SK-N-SH (cell line): ENCODE measurements at regions not wholly inside any gene's neighbourhood (a gene's known extent, or its start where the extent isn't known, plus 50 kb on each side); places are given as distances from the start of the nearest gene placed in this dataset.

Source experiments
- CTCF ChIA-PET: fragments of 300-600, 350-600 bp; formaldehyde crosslinking; extraction: SDS; loops from one replicate; lab custom pipeline; 2021; lab: Yijun Ruan, JAX
- POLR2A ChIA-PET: fragments of 350-600 bp; sonication (Branson Sonifier 250); formaldehyde crosslinking; extraction: SDS; loops from one replicate; lab custom pipeline; 2020; ENCODE audit warnings: antibody characterized with exemption, inconsistent platforms; lab: Yijun Ruan, JAX
- DNase-seq: peaks from one replicate; pipeline ENCODE4 v3.0.0; 2012
- H2AFZ ChIP-seq: fragments of 200-600 bp; sonication (generic); 2 replicates; pipeline ENCODE4 v1.8.1; 2016; ENCODE audit warnings: antibody characterized with exemption, mild to moderate bottlenecking, low read depth
- H3F3A ChIP-seq: fragments of 200-600 bp; sonication (generic); replicated peaks from 2 replicates; pipeline ENCODE3; 2016; ENCODE audit warnings: antibody characterized with exemption, mild to moderate bottlenecking; ENCODE audit not compliant: insufficient read depth
- H3K27ac ChIP-seq, 2 experiments: fragments of 200-500 bp in 1 of 2; fragments of 200-600 bp in 1 of 2; sonication (Bioruptor generic) in 1 of 2; sonication (generic), shearing (Covaris generic) in 1 of 2; 2 replicates each; pipeline versions ENCODE4 v1.5.1 to v1.6.1; 2014 to 2016; ENCODE audit warnings: low read depth in 2 of 2, inconsistent platforms in 1 of 2, low read length in 1 of 2, mild to moderate bottlenecking in 1 of 2, mixed read lengths in 1 of 2
- H3K27me3 ChIP-seq: fragments of 200-600 bp; sonication (generic), shearing (Covaris generic); 2 replicates; pipeline ENCODE4 v1.6.1; 2016; ENCODE audit warnings: mixed run types; ENCODE audit not compliant: insufficient read depth
- H3K36me3 ChIP-seq, 2 experiments: fragments of 200-500 bp in 1 of 2; fragments of 200-600 bp in 1 of 2; sonication (Bioruptor generic) in 1 of 2; sonication (generic) in 1 of 2; replicated peaks in 1 of 2; 2 replicates each; pipeline versions ENCODE3 to v1.5.1; 2014 to 2016; ENCODE audit warnings: low read length in 1 of 2, mild to moderate bottlenecking in 1 of 2; ENCODE audit not compliant: insufficient read depth in 2 of 2, control insufficient read depth in 1 of 2
- H3K4me1 ChIP-seq, 2 experiments: fragments of 200-500 bp in 1 of 2; fragments of 200-600 bp in 1 of 2; sonication (Bioruptor generic) in 1 of 2; sonication (generic), shearing (Covaris generic) in 1 of 2; 2 replicates each; pipeline versions ENCODE4 v1.5.1 to v1.6.1; 2014 to 2016; ENCODE audit warnings: low read depth in 1 of 2, low read length in 1 of 2, mixed run types in 1 of 2; ENCODE audit not compliant: insufficient read depth in 2 of 2, control insufficient read depth in 1 of 2
- H3K4me2 ChIP-seq: fragments of 200-600 bp; sonication (generic), shearing (Covaris generic); 2 replicates; pipeline ENCODE4 v1.6.1; 2017; ENCODE audit warnings: mixed run types
- H3K4me3 ChIP-seq, 2 experiments: fragments of 200-500 bp in 1 of 2; fragments of 200-600 bp in 1 of 2; sonication (Bioruptor generic) in 1 of 2; sonication (generic), shearing (Covaris generic) in 1 of 2; 2 replicates each; pipeline versions ENCODE4 v1.5.1 to v1.8.1; 2014 to 2016; ENCODE audit warnings: low read depth in 2 of 2, inconsistent platforms in 1 of 2, low read length in 1 of 2, mild to moderate bottlenecking in 1 of 2, mixed read lengths in 1 of 2, moderate library complexity in 1 of 2
- H3K79me2 ChIP-seq: fragments of 200-600 bp; sonication (generic); 2 replicates; pipeline ENCODE4 v1.8.1; 2017; ENCODE audit warnings: mild to moderate bottlenecking; ENCODE audit not compliant: insufficient read depth
- H3K9ac ChIP-seq: fragments of 200-600 bp; sonication (generic); 2 replicates; pipeline ENCODE4 v1.6.1; 2017; ENCODE audit warnings: mixed run types
- H3K9me2 ChIP-seq: fragments of 200-600 bp; sonication (generic); 2 replicates; pipeline ENCODE4 v1.6.1; 2017; ENCODE audit warnings: mixed run types
- H3K9me3 ChIP-seq: fragments of 200-600 bp; sonication (generic); 2 replicates; pipeline ENCODE4 v1.6.1; 2017; ENCODE audit warnings: mixed run types, mild to moderate bottlenecking, moderate library complexity
- H4K20me1 ChIP-seq: fragments of 200-600 bp; sonication (generic); 2 replicates; pipeline ENCODE4 v1.6.1; 2017; ENCODE audit warnings: mild to moderate bottlenecking, mixed run types; ENCODE audit not compliant: insufficient read depth
- CHD2 ChIP-seq: fragments of 150-350 bp; IDR thresholded peaks from 2 replicates; pipeline ENCODE4 v1.6.1; 2018; ENCODE audit warnings: low read length; ENCODE audit not compliant: partially characterized antibody
- EP300 ChIP-seq, 2 experiments: IDR thresholded peaks; 2 replicates each; pipeline versions ENCODE4 v1.4.0 to v1.6.1; 2012; ENCODE audit warnings: borderline replicate concordance in 1 of 2, low read depth in 1 of 2, low read length in 1 of 2
- EZH2phosphoT487 ChIP-seq: fragments of 200-600 bp; sonication (generic); IDR thresholded peaks from 2 replicates; pipeline ENCODE4 v1.6.1; 2017; ENCODE audit warnings: low read depth, mixed run types, mild to moderate bottlenecking, antibody characterized with exemption, moderate library complexity, borderline replicate concordance
- FOXJ3 ChIP-seq: sonication (generic); formaldehyde crosslinking; IDR thresholded peaks from 2 replicates; pipeline ENCODE4 v1.5.1; 2020; ENCODE audit warnings: mild to moderate bottlenecking, missing genetic modification reagents
- FOXM1 ChIP-seq: IDR thresholded peaks from 2 replicates; pipeline ENCODE4 v1.4.0; 2012; ENCODE audit warnings: low read depth, mild to moderate bottlenecking
- GABPA ChIP-seq: IDR thresholded peaks from 2 replicates; pipeline ENCODE4 v1.4.0; 2012; ENCODE audit warnings: low read depth, mild to moderate bottlenecking
- GATA2 ChIP-seq: sonication (generic); formaldehyde crosslinking; IDR thresholded peaks from 2 replicates; pipeline ENCODE4 v1.5.0; 2020; ENCODE audit warnings: mild to moderate bottlenecking, missing genetic modification reagents
- MEF2A ChIP-seq: IDR thresholded peaks from 2 replicates; pipeline ENCODE4 v1.4.0; 2012; ENCODE audit warnings: low read depth, borderline replicate concordance
- MXI1 ChIP-seq: IDR thresholded peaks from 2 replicates; pipeline ENCODE4 v1.6.1; 2012; ENCODE audit warnings: mild to moderate bottlenecking, low read depth, low read length, improper control_type of control experiment
- NFIC ChIP-seq: IDR thresholded peaks from 2 replicates; pipeline ENCODE4 v1.4.0; 2012; ENCODE audit warnings: borderline replicate concordance
- RCOR1 ChIP-seq: fragments of 150-350 bp; IDR thresholded peaks from 2 replicates; pipeline ENCODE4 v1.6.1; 2017; ENCODE audit warnings: antibody characterized with exemption, low read length
- REST ChIP-seq: IDR thresholded peaks from 2 replicates; pipeline ENCODE4 v1.6.1; 2012; ENCODE audit warnings: mild to moderate bottlenecking, low read depth, low read length, moderate library complexity
- RFX5 ChIP-seq: IDR thresholded peaks from 2 replicates; pipeline ENCODE4 v1.6.1; 2012; ENCODE audit warnings: mild to moderate bottlenecking, improper control_type of control experiment, low read length
- TAF1 ChIP-seq: IDR thresholded peaks from 2 replicates; pipeline ENCODE4 v1.6.1; 2012; ENCODE audit warnings: low read depth, mild to moderate bottlenecking, low read length, moderate library complexity, borderline replicate concordance
- TCF12 ChIP-seq: IDR thresholded peaks from 2 replicates; pipeline ENCODE4 v1.4.0; 2012
- TEAD4 ChIP-seq: IDR thresholded peaks from 2 replicates; pipeline ENCODE4 v1.4.0; 2012; ENCODE audit warnings: mild to moderate bottlenecking, borderline replicate concordance; ENCODE audit not compliant: insufficient read depth
- USF2 ChIP-seq: fragments of 150-350 bp; IDR thresholded peaks from 2 replicates; pipeline ENCODE4 v1.6.1; 2017; ENCODE audit warnings: antibody characterized with exemption, low read length, low read depth, borderline replicate concordance
- YY1 ChIP-seq: IDR thresholded peaks from 2 replicates; pipeline ENCODE4 v1.4.0; 2012; ENCODE audit warnings: low read depth, mild to moderate bottlenecking
- WGBS: methylation state at CpG from one replicate; pipeline ENCODE4 v1.1.6; 2017; ENCODE audit warnings: low lambda C conversion rate; 5-methylcytosine and 5-hydroxymethylcytosine counted together
- TF ChIP-seq, protein P1 (sequence below): IDR thresholded peaks from 2 replicates; pipeline ENCODE4; 2012

- H2AFZ ChIP-seq: peak overlapping the region; percentile 79
- TF ChIP-seq CHD2 (no peak), TEAD4 (no peak)
- TF ChIP-seq, protein P1, sequence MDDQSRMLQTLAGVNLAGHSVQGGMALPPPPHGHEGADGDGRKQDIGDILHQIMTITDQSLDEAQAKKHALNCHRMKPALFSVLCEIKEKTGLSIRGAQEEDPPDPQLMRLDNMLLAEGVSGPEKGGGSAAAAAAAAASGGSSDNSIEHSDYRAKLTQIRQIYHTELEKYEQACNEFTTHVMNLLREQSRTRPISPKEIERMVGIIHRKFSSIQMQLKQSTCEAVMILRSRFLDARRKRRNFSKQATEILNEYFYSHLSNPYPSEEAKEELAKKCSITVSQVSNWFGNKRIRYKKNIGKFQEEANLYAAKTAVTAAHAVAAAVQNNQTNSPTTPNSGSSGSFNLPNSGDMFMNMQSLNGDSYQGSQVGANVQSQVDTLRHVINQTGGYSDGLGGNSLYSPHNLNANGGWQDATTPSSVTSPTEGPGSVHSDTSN: peak; percentile 2; the same call in 1 of the 2 replicates
- TF ChIP-seq, all 33 proteins: peak for 1
- H3K4me1 ChIP-seq: peaks cover 8% of the 10 kb centered on the region in 2 experiments; a peak in 2 of 4 replicates
- peak overlapping the region; percentile 62 to 72 for H3K4me3 ChIP-seq
- H3K4me2 ChIP-seq: peak overlapping the region; percentile 88
- H3F3A ChIP-seq: peaks cover 9% of the 10 kb centered on the region
- no peaks in the 10 kb centered on the region for H3K9me2 ChIP-seq
- no peaks in the 10 kb centered on the region for H3K36me3 ChIP-seq
- H3K27me3 ChIP-seq: no peaks in the 10 kb centered on the region
- H3K9me3 ChIP-seq: no peaks in the 10 kb centered on the region
- H3K27ac ChIP-seq: peak overlapping the region; percentile 64 to 77
- H4K20me1 ChIP-seq: no peaks in the 10 kb centered on the region
- H3K9ac ChIP-seq: peak overlapping the region; percentile 53; the same call in 1 of the 2 replicates
- H3K79me2 ChIP-seq: no peaks in the 10 kb centered on the region
- POLR2A ChIA-PET: no interaction called here
- DNase-seq: peak; percentile 1
- 14% methylated on average over 6 of the region's 6 CpGs for WGBS
- CTCF ChIA-PET: interaction anchor here (1.2 kb wide), 1 partner anchor 770 kb away, joined by 4 read pairs; no protein-coding TSS in a partner anchor
Observed at GRCh38 chr2:226031647-226032501, 632.4 kb downstream of the NYAP2 start.

GRCh38 chr2:226030788-226031646 is 631.5 kb downstream of the NYAP2 start:
- ChIA-PET CTCF (interaction anchor here (1.2 kb wide), 1 partner anchor 771 kb away, joined by 4 read pairs; no protein-coding TSS in a partner anchor), POLR2A (no interaction called here)
- H3K4me1 ChIP-seq: peaks cover 8% of the 10 kb centered on the region in 2 experiments; a peak in 2 of 4 replicates
- no peaks in the 10 kb centered on the region for H3K9me3 ChIP-seq
- H3F3A ChIP-seq: peaks cover 9% of the 10 kb centered on the region
- H3K9ac ChIP-seq: peak overlapping the region; percentile 53; the same call in 1 of the 2 replicates
- 2% methylated on average over 30 of the region's 34 CpGs for WGBS
- DNase-seq: peak; percentile 75
- peak overlapping the region; percentile 79 for H2AFZ ChIP-seq
- peak overlapping the region; percentile 62 to 72 for H3K4me3 ChIP-seq
- no peaks in the 10 kb centered on the region for H3K9me2 ChIP-seq
- H3K4me2 ChIP-seq: peak overlapping the region; percentile 88
- H3K79me2 ChIP-seq: no peaks in the 10 kb centered on the region
- H3K27ac ChIP-seq: peak overlapping the region; percentile 64 to 77
- no peaks in the 10 kb centered on the region for H4K20me1 ChIP-seq
- no peaks in the 10 kb centered on the region for H3K36me3 ChIP-seq
- H3K27me3 ChIP-seq: no peaks in the 10 kb centered on the region
- TF ChIP-seq TAF1 (peak; percentile 80; the same call in 1 of the 2 replicates), RFX5 (no peak), YY1 (no peak), EZH2phosphoT487 (no peak), MEF2A (no peak), RCOR1 (no peak), FOXM1 (no peak), USF2 (no peak), GATA2 (CRISPR knock-in tag) (no peak), REST (no peak; the same call in 1 of the 2 replicates), GABPA (no peak), CHD2 (no peak), TCF12 (peak; percentile 27), FOXJ3 (CRISPR knock-in tag) (no peak), MXI1 (no peak), EP300 (IDR thresholded peaks at IDR 0.05; ENCODE audit: borderline replicate concordance in 1 of 2, low read depth in 1 of 2, low read length in 1 of 2) (peak in 1 of 2 experiments; percentile 50; a peak in 1 of 4 replicates), NFIC (0 out of 2 replicates have a peak, but pooled peaks have one; percentile 12)
